PC-9 (cell line): ENCODE measurements at regions not wholly inside any gene's neighbourhood (a gene's known extent, or its start where the extent isn't known, plus 50 kb on each side); places are given as distances from the start of the nearest gene placed in this dataset.
A peak's percentile ranks its signal among the peaks of the same experiment; 100 is the strongest.

Experiments used
- BruUV-seq: library from RNA; stranded (reverse); fragments of 400-500 nt; replicated peaks from 2 replicates; lab custom pipeline; 2021; lab: Mats Ljungman, UMichigan
- CTCF ChIA-PET: fragments of 300-600 bp; sonication (Branson Sonifier 250); formaldehyde crosslinking; loops from one replicate; lab custom pipeline; 2022; ENCODE audit warnings: antibody characterized with exemption; lab: Charles Lee
- POLR2A ChIA-PET: fragments of 300-600 bp; sonication (Branson Sonifier 250); formaldehyde crosslinking; loops from one replicate; lab custom pipeline; 2022; ENCODE audit warnings: antibody characterized with exemption; ENCODE audit not compliant: unreplicated experiment; lab: Charles Lee
- DNase-seq, 2 experiments: peaks; one replicate each; pipeline versions ENCODE4 v3.0.0 to v3.0.0-alpha.2; 2015 to 2022; ENCODE audit warnings: mixed read lengths in 1 of 2
- H2AFZ ChIP-seq: fragments of 200-600 bp; sonication (generic); 2 replicates; pipeline ENCODE4 v1.8.1; 2017; ENCODE audit warnings: antibody characterized with exemption
- H3F3A ChIP-seq: fragments of 200-600 bp; sonication (generic); 2 replicates; pipeline ENCODE4 v1.8.1; 2017; ENCODE audit warnings: antibody characterized with exemption, mild to moderate bottlenecking, low read depth; ENCODE audit not compliant: insufficient read depth
- H3K27ac ChIP-seq: fragments of 200-600 bp; sonication (generic); 2 replicates; pipeline ENCODE4 v1.6.1; 2016; ENCODE audit warnings: mixed run types
- H3K27me3 ChIP-seq: fragments of 200-600 bp; sonication (generic); 2 replicates; pipeline ENCODE4 v1.6.1; 2016; ENCODE audit warnings: low read depth, mixed run types; ENCODE audit not compliant: insufficient read depth
- H3K36me3 ChIP-seq: fragments of 200-600 bp; sonication (generic); 2 replicates; pipeline ENCODE4 v1.6.1; 2016; ENCODE audit warnings: low read depth, mixed run types
- H3K4me1 ChIP-seq: fragments of 200-600 bp; sonication (generic); replicated peaks from 2 replicates; pipeline ENCODE4 v1.6.1; 2016; ENCODE audit warnings: mixed run types; ENCODE audit not compliant: insufficient read depth
- H3K4me2 ChIP-seq: fragments of 200-600 bp; sonication (generic); 2 replicates; pipeline ENCODE4 v1.6.1; 2017; ENCODE audit warnings: mixed run types
- H3K4me3 ChIP-seq: fragments of 200-600 bp; sonication (generic); 2 replicates; pipeline ENCODE4 v1.6.1; 2016; ENCODE audit warnings: mixed run types
- H3K79me2 ChIP-seq: fragments of 200-600 bp; sonication (generic); 2 replicates; pipeline ENCODE4 v1.6.1; 2017; ENCODE audit warnings: low read depth, mixed run types
- H3K9me2 ChIP-seq: fragments of 200-600 bp; sonication (generic); 2 replicates; pipeline ENCODE4 v1.8.1; 2017; ENCODE audit warnings: mild to moderate bottlenecking; ENCODE audit not compliant: insufficient read depth
- H3K9me3 ChIP-seq: fragments of 200-600 bp; sonication (generic); 2 replicates; pipeline ENCODE4 v1.8.1; 2016; ENCODE audit warnings: low read depth; ENCODE audit not compliant: insufficient read depth
- H4K20me1 ChIP-seq: fragments of 200-600 bp; sonication (generic); 2 replicates; pipeline ENCODE4 v1.8.1; 2017; ENCODE audit not compliant: insufficient read depth
- CTCF ChIP-seq: fragments of 200-600 bp; sonication (generic); conservative IDR thresholded peaks from 2 replicates; pipeline ENCODE4 v1.6.1; 2017; ENCODE audit warnings: mixed run types, antibody characterized with exemption, mild to moderate bottlenecking, moderate library complexity
- EZH2 ChIP-seq: fragments of 200-600 bp; sonication (generic); IDR thresholded peaks from 2 replicates; pipeline ENCODE4 v1.8.0; 2017; ENCODE audit warnings: antibody characterized with exemption, low read depth
- intact Hi-C: fragments of 100-400 bp; cut with micrococcal nuclease; formaldehyde crosslinking; loops from one replicate; pipeline ENCODE4 v1.10.0; 2022; ENCODE audit not compliant: unreplicated experiment

- no peaks in the 10 kb centered on the region for H3K27me3 ChIP-seq
- POLR2A ChIA-PET, result no interaction called here
- intact Hi-C loops, result loop anchor here (1.0 to 10.0 kb wide), 3 partner anchors 27 to 668 kb away; no protein-coding TSS in a partner anchor
Observed at GRCh38 chr14:55807053-55807880, 227.3 kb downstream of the KTN1 start.

GRCh38 chr14:55807881-55808379 is 227.9 kb downstream of the KTN1 start:
- Histone ChIP-seq H3K4me3 (no peak overlapping the region), H3K4me1 (peaks cover 16% of the 10 kb centered on the region), H3K27me3 (no peaks in the 10 kb centered on the region), H3F3A (peaks cover 10% of the 10 kb centered on the region), H2AFZ (no peak overlapping the region), H4K20me1 (no peaks in the 10 kb centered on the region), H3K36me3 (no peaks in the 10 kb centered on the region), H3K27ac (no peak overlapping the region), H3K4me2 (no peak overlapping the region), H3K9me2 (no peaks in the 10 kb centered on the region), H3K79me2 (no peaks in the 10 kb centered on the region), H3K9me3 (peaks cover 8% of the 10 kb centered on the region)
- CTCF ChIA-PET, result no interaction called here
- TF ChIP-seq EZH2 (no peak), CTCF (no peak)
- intact Hi-C loops, result loop anchor here (1.0 to 10.0 kb wide), 3 partner anchors 28 to 667 kb away; no protein-coding TSS in a partner anchor
- BruUV-seq, result no TSS peak
- POLR2A ChIA-PET, result no interaction called here
- no peak for DNase-seq

More at GRCh38 chr14:55807053-55807880, 227.3 kb downstream of the KTN1 start:
- Histone ChIP-seq H3K4me3 (no peak overlapping the region), H3F3A (peaks cover 13% of the 10 kb centered on the region), H3K36me3 (no peaks in the 10 kb centered on the region), H2AFZ (no peak overlapping the region), H3K4me1 (peaks cover 22% of the 10 kb centered on the region), H3K79me2 (no peaks in the 10 kb centered on the region), H3K27ac (no peak overlapping the region), H3K9me3 (peaks cover 8% of the 10 kb centered on the region), H4K20me1 (no peaks in the 10 kb centered on the region), H3K9me2 (no peaks in the 10 kb centered on the region), H3K4me2 (no peak overlapping the region)
- CTCF ChIA-PET, result no interaction called here
- DNase-seq, result peak; percentile 49 to 83
- TF ChIP-seq EZH2, result no peak
- TF ChIP-seq CTCF, result no peak
- BruUV-seq, result no TSS peak

- Histone ChIP-seq H3K9me3 (0 out of 2 replicates have a peak, but pooled peaks cover 19% of the 10 kb centered on the region), H3K4me2 (no peak overlapping the region), H3K27me3 (no peaks in the 10 kb centered on the region), H3K27ac (no peak overlapping the region), H3F3A (no peaks in the 10 kb centered on the region), H2AFZ (no peak overlapping the region), H3K9me2 (no peaks in the 10 kb centered on the region), H3K4me3 (no peak overlapping the region), H3K4me1 (peaks cover 13% of the 10 kb centered on the region), H3K79me2 (no peaks in the 10 kb centered on the region), H3K36me3 (no peaks in the 10 kb centered on the region), H4K20me1 (no peaks in the 10 kb centered on the region)
- no peak for DNase-seq
- ChIA-PET POLR2A (no interaction called here), CTCF (no interaction called here)
- TF ChIP-seq CTCF (no peak), EZH2 (no peak)
- BruUV-seq, result no TSS peak
- intact Hi-C loops, result no loop called here
Observed at GRCh38 chr14:55813630-55814029, 233.6 kb downstream of the KTN1 start.
